OCI-LY7 (cell line): ENCODE measurements at regions not wholly inside any gene's neighbourhood (a gene's known extent, or its start where the extent isn't known, plus 50 kb on each side); places are given as distances from the start of the nearest gene placed in this dataset.

ENCODE experiments used
- CTCF ChIP-seq: fragments of 200-600 bp; sonication (generic); conservative IDR thresholded peaks from 2 replicates; pipeline ENCODE4 v1.5.1; 2014; ENCODE audit warnings: mild to moderate bottlenecking, antibody characterized with exemption, low read length, moderate library complexity, mixed read lengths
- EZH2phosphoT487 ChIP-seq: fragments of 200-600 bp; sonication (generic); IDR thresholded peaks from 2 replicates; pipeline ENCODE4 v1.6.1; 2018; ENCODE audit warnings: low read depth, borderline replicate concordance, mild to moderate bottlenecking, mixed run types, antibody characterized with exemption, low read length, moderate library complexity, mixed read lengths

GRCh38 chr6:2353412-2354137 lies 108.2 kb upstream of the GMDS start:
- TF ChIP-seq CTCF (peak; percentile 94), EZH2phosphoT487 (no peak)
